GM18502 (cell line): ENCODE measurements at regions not wholly inside any gene's neighbourhood (a gene's known extent, or its start where the extent isn't known, plus 50 kb on each side); places are given as distances from the start of the nearest gene placed in this dataset.
"Not testable (repeated sequence)": the region's sequence is repeated elsewhere in the genome, so short reads cannot be mapped to it uniquely, and the experiment has no call there.

Experiments
- ATAC-seq: cut with Tn5 transposase; IDR thresholded peaks from one replicate; pipeline ENCODE4 v1.9.1; 2021; ENCODE audit warnings: mild to moderate bottlenecking; ENCODE audit not compliant: unreplicated experiment, poor library complexity

DNA sequence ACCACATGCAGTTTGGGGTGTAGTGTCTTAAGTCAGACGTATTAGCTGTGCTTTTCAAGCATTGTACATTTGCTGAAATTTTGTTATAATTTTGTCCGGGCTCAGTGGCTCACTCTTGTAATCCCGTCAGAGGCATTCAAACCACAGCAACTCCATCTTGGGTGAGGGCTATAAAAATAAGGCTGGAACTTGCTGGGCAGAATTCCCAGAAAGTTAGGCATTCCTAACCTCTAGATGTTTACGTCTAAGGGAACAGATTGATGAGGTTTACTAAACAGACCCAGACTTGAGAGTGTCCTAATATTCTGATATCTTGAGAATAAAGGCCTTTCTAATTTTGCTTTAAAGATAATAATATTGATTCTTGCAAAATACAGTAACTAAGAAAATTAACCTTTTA is 957.8 kb downstream of the NXPH1 start:
- ATAC-seq: no peak

- no peak for ATAC-seq
Observed at GRCh38 chr7:9391984-9392383, 958.6 kb downstream of the NXPH1 start.

DNA sequence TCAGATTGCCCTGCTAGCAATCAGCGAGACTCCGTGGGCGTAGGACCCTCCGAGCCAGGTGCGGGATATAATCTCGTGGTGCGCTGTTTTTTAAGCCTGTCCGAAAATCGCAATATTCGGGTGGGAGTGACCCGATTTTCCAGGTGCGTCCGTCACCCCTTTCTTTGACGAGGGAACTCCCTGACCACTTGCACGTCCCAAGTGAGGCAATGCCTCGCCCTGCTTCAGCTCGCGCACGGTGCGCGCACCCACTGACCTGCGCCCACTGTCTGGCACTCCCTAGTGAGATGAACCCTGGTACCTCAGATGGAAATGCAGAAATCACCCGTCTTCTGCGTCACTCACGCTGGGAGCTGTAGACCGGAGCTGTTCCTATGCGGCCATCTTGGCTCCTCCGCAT is 971.0 kb downstream of the NXPH1 start:
- not testable (repeated sequence) for ATAC-seq

DNA sequence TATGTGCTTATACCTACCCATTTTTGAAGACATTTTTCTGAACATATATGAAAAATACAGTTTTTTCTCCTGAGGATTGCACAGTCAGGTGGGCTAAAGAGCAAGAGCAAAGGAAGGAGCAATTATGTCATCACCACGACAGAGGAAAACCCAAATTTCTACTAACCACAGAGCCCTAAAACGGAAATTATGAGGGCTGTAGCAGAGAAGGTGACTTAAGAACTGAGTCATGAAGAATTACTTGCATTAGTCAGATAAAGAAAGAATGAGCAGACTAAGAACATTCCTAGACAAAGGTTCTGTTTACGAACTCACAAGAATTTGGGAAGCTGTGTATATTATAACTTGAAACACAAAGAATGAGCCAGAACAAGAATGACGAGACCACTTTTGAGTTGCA is 974.4 kb downstream of the NXPH1 start:
- no peak for ATAC-seq

- ATAC-seq: no peak
Observed at GRCh38 chr7:9453521-9453920, 1020.1 kb downstream of the NXPH1 start.

GRCh38 chr7:9488555-9488954 is 1055.1 kb downstream of the NXPH1 start:
- ATAC-seq: no peak

GRCh38 chr7:9498303-9498702 is 1064.9 kb downstream of the NXPH1 start:
- no peak for ATAC-seq

GRCh38 chr7:9502269-9502668 is 1068.9 kb downstream of the NXPH1 start:
- no peak for ATAC-seq

DNA sequence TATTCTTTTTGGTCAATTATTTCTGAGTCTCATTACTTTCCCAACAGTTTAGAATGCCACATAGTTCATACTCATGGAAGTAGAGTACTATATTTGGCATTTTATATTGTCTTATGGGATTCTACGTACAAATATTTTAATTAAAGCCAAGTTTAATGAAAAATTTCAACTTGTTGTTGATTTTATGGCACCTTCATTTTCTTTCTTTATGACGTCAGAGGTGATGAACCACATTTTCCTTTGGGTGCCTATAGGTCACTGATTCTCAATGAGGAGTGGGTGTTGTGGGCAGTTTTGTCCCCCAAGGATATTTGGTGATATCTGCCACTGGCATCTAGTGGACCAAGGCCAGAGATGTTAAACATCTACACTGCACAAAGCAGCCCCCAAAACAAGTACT is 1071.3 kb downstream of the NXPH1 start:
- no peak for ATAC-seq

GRCh38 chr7:9505516-9505915 is 1072.1 kb downstream of the NXPH1 start:
- ATAC-seq: no peak

- no peak for ATAC-seq
Observed at GRCh38 chr7:9507290-9507689, 1073.9 kb downstream of the NXPH1 start.

DNA sequence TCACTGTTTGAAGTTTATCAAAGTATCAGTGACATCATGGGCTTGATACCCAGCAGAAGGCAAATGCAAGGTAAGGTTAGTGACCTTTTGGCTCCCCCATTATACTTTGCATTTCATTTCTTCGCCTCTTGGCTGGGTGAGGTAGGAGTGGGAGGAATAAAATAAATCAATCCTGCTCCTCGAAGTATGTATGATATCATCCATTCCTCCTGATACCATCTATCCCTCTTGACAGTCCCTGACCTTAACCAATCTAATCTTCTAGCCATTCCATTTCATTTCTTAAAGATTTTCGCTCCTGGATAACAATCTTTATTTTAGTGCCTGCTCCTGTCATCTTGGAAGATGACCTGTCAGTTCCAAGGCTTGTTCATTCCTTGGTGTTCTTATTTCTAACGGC is 1083.3 kb downstream of the NXPH1 start:
- no peak for ATAC-seq

GRCh38 chr7:9523579-9523978 is 1090.2 kb downstream of the NXPH1 start:
- no peak for ATAC-seq

DNA sequence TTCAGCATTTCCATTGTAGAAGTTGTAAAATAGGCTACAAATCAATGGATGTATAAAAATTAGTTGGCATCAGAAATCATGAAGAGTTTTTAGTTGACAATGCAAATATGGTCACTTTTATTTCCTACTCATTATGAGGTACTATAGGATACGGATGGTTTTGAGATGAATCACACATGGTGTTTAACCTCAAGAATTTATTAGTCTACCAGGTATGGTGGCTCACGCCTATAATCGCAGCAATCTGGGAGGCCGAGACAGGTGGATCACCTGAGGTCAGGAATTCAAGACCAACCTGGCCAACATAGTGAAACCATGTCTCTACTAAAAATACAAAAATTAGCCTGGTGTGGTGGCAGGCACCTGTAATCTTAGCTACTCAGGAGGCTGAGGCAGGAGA is 1119.0 kb downstream of the NXPH1 start:
- not testable (repeated sequence) for ATAC-seq

DNA sequence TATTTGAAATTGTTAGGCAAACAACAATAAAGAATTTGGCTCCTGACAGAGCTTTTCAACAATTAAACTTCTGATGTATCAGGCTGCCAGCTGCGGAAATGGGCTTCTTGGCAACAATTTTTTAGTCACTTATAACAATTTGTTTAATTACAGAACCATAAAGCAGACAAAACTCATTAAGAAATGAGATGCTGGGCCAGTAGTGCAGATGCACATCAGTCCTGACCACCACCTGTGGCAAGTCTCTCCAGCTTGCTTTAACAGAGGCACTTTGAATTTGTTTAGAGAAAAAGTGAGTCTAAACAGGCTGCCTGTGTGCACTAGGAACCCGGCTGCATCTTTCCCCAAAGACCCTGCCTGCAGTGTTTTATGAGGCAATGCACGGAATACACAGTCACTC is 1124.4 kb downstream of the NXPH1 start:
- ATAC-seq: no peak

DNA sequence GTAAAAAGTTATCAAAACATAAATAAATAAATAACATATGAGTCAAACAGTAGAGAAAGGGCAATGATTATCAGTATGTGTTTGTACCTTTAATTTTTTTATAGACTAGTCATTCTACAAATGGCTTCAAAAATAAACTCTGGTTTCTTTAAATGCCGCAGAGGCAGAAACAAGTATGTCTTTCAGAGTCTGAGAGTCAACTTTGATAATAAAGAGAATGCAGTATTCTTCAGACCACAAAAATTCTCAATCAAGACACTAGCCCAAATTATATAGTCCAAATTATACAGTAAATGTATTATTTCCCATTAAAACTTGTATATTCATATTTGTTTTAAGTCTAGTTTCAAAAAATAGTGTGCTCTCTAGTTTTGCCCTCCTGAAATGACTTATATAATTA is 1142.3 kb downstream of the NXPH1 start:
- no peak for ATAC-seq

DNA sequence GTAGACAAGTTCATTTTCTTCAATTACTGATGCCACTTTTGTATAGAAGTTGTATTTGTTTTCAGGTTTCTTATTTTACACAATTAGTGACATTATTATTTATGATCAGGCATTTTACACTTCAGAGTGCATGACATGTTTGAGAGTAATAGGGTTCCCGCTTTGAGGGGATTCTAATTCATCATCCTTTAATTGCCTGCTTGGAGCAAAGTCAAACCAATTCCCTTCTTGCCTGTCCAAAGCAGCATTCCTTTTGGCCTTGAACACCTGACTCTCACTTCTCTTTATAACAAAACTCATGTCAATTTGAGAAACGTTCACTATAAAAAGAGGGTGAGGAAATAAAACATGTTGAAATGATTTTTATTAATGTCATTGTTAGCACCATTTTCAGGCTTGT is 1149.4 kb downstream of the NXPH1 start:
- ATAC-seq: no peak

DNA sequence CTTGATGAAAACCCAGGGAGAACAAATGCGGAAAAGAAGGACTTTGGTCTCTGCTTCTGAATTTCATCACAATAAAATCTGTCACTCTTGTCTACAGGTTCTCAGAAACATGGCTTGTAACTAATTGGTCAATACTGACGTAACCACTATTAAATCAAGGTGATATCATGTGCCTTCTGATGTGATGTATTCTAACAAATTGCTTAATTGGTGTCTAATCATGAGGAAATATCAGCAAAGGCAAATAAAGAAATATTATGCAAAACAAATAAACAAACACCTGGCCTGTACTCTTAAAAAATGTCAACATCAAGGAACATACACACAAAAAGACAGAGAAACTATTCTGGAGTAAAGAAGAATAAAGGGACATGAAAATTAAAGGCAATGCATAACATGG is 1165.0 kb downstream of the NXPH1 start:
- ATAC-seq: no peak

- ATAC-seq: no peak
Observed at GRCh38 chr7:9600974-9601373, 1167.6 kb downstream of the NXPH1 start.

DNA sequence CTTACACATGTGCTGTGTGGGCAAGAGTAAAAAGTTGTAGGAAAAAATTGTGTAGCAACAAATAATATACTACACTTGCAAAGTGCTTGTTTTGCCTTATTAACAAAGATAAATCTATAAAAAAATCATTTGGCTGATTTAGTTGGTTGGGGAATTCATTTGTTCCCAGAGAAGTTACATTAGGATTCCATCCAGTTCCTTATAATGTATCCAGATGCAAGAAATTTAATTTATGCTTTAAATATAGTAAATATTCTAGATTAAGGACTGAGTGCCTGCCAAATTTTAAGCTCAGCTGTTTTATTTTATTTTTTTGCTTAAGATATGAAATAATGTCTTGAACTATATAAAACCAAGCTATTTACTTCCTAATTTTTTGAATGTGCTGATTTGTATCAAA is 1169.9 kb downstream of the NXPH1 start:
- no peak for ATAC-seq

DNA sequence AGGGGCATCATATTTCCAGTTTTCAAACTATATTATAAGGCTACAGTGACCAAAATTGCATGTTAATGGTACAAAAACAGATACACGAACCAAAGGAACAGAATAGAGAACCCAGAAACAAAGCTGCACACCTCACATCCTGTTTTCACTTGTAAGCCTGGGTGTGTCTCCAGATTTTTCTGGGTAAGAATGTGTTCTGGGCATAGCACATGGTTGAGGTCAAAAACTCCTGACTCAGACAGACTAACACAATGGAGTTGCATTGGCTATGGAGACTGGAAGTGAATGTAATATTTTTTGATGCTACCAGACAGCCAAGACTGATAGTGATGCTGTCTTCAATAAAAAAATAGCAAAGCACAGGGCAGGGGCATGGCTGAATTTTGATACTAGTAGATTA is 1175.2 kb downstream of the NXPH1 start:
- no peak for ATAC-seq

DNA sequence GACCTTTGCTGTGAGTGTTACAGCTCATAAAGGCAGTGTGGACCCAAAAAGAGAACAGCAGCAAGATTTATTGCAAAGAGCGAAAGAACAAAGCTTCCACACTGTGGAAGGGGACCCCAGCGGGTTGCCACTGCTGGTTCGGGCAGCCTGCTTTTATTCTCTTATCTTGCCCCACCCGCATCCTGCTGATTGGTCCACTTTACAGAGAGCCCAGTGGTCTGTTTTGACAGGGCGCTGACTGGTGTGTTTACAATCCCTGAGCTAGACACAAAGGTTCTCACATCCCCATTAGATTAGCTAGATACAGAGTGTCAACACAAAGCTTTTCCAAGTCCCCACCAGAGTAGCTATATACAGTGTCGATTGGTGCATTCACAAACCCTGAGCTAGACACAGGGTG is 1187.5 kb downstream of the NXPH1 start:
- ATAC-seq: not testable (repeated sequence)

DNA sequence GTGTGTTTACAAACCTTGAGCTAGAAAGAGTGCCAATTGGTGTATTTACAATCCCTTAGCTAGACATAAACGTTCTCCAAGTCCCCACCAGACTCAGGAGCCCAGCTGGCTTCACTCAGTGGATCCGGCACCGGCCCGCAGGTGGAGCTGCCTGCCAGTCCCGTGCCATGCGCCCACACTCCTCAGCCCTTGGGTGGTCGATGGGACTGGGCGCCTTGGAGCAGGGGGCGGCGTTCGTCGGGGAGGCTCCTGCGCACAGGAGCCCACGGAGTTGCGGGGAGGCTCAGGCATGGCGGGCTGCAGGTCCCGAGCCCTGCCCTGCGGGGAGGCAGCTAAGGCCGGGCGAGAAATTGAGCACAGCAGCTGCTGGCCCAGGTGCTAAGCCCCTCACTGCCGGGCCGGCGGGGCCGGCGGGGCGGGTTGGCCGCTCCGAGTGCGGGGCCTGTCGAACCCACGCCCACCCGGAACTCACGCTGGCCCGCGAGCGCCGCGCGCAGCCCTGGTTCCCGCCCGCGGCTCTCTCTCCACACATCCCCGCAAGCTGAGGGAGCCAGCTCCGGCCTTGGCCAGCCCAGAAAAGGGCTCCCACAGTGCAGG is 1188.0 kb downstream of the NXPH1 start:
- ATAC-seq: not testable (repeated sequence)
